Lung (tissue), 11 donors: ENCODE measurements at regions not wholly inside any gene's neighbourhood (a gene's known extent, or its start where the extent isn't known, plus 50 kb on each side); places are given as distances from the start of the nearest gene placed in this dataset.

Experiments
- ATAC-seq: fragments of 200-7000 bp; cut with Tn5 transposase; one replicate; pipeline ENCODE4 v1.9.1; 2020; ENCODE audit warnings: moderate number of reproducible peaks; ENCODE audit not compliant: insufficient read depth, low FRiP score
- DNase-seq, 3 donors: peaks; one replicate each; pipeline ENCODE4 v3.0.0-alpha.2; 2013 to 2017
- H3K27ac ChIP-seq, 2 donors: one replicate each; pipeline ENCODE4 v1.5.1; 2013; ENCODE audit warnings: mild to moderate bottlenecking in 2 of 2, moderate library complexity in 2 of 2, control low read depth in 1 of 2, inconsistent platforms in 1 of 2, low read depth in 1 of 2, low read length in 1 of 2
- H3K27me3 ChIP-seq, 3 donors: one replicate each; pipeline ENCODE4 v1.5.1; 2013; ENCODE audit warnings: low read length in 2 of 3; ENCODE audit not compliant: control insufficient read depth in 3 of 3, insufficient read depth in 3 of 3
- H3K36me3 ChIP-seq, 4 donors: one replicate each; pipeline ENCODE4 v1.5.1; 2013; ENCODE audit warnings: low read length in 4 of 4, mild to moderate bottlenecking in 1 of 4, moderate library complexity in 1 of 4; ENCODE audit not compliant: control insufficient read depth in 4 of 4, insufficient read depth in 4 of 4
- H3K4me1 ChIP-seq, 5 donors: one replicate each; pipeline ENCODE4 v1.5.1; 2013; ENCODE audit warnings: low read length in 5 of 5, mild to moderate bottlenecking in 2 of 5, moderate library complexity in 1 of 5; ENCODE audit not compliant: control insufficient read depth in 5 of 5, insufficient read depth in 5 of 5
- H3K4me3 ChIP-seq: one replicate; pipeline ENCODE4 v1.5.1; 2013; ENCODE audit warnings: mild to moderate bottlenecking, control low read depth, moderate library complexity
- H3K9ac ChIP-seq, 2 donors: one replicate each; pipeline ENCODE4 v1.5.1; 2013; ENCODE audit warnings: low read length in 2 of 2, control low read depth in 1 of 2; ENCODE audit not compliant: insufficient read depth in 1 of 2
- H3K9me3 ChIP-seq, 4 donors: one replicate each; pipeline ENCODE4 v1.5.1; 2013; ENCODE audit warnings: low read length in 3 of 4, mild to moderate bottlenecking in 1 of 4, moderate library complexity in 1 of 4; ENCODE audit not compliant: control insufficient read depth in 4 of 4, insufficient read depth in 3 of 4
- WGBS, 2 donors: extraction: QIAGEN DNeasy Blood & Tissue Kit; methylation state at CpG; one replicate each; pipeline ENCODE4 v1.1.7; 2013; 5-methylcytosine and 5-hydroxymethylcytosine counted together
- TF ChIP-seq, protein P1 (sequence below): IDR thresholded peaks from 2 replicates; pipeline ENCODE4 v1.5.1; 2012; ENCODE audit warnings: mild to moderate bottlenecking; ENCODE audit errors: control extremely low read depth, extremely low read depth
- donor health status: control.
- donor health status: control.
- donor health status: Bipolar disorder and iron deficiency.
- donor health status: healthy.
- donor health status: DM: yes; HTN: yes; CAD: no.

DNA sequence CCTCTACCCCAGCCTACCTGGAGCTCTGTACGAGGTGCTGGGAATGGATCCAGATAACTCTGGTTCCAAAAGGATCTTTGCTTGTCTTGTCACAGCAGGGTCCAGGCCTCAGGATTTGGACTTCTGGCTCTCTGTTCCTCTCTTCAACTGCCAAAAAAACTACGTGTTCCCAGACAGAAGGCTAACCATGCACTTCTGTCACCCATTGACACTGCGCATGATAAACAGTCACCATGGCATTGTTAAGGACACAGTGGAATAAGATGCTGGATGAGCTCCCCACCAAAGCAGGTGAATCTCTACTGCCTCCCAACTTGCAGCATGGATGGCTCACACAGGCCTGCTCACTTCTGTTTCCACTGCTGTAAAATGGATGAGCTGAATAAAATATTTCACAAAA lies 637.9 kb downstream of the TNS3 start:
- Histone ChIP-seq H3K27ac (no peak overlapping the region), H3K36me3 (no peaks in the 10 kb centered on the region), H3K4me3 (no peak overlapping the region), H3K27me3 (no peaks in the 10 kb centered on the region), H3K9ac (no peak overlapping the region), H3K9me3 (no peaks in the 10 kb centered on the region), H3K4me1 (no peaks in the 10 kb centered on the region)
- TF ChIP-seq, protein P1, sequence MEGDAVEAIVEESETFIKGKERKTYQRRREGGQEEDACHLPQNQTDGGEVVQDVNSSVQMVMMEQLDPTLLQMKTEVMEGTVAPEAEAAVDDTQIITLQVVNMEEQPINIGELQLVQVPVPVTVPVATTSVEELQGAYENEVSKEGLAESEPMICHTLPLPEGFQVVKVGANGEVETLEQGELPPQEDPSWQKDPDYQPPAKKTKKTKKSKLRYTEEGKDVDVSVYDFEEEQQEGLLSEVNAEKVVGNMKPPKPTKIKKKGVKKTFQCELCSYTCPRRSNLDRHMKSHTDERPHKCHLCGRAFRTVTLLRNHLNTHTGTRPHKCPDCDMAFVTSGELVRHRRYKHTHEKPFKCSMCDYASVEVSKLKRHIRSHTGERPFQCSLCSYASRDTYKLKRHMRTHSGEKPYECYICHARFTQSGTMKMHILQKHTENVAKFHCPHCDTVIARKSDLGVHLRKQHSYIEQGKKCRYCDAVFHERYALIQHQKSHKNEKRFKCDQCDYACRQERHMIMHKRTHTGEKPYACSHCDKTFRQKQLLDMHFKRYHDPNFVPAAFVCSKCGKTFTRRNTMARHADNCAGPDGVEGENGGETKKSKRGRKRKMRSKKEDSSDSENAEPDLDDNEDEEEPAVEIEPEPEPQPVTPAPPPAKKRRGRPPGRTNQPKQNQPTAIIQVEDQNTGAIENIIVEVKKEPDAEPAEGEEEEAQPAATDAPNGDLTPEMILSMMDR: no peak
- DNase-seq (no peak), ATAC-seq (no peak)
- 91 to 93% methylated on average over 3 of the region's 3 CpGs for WGBS, 2 donors

GRCh38 chr7:46942574-46942973 lies 639.3 kb downstream of the TNS3 start:
- Histone ChIP-seq H3K4me1 (no peaks in the 10 kb centered on the region), H3K36me3 (no peaks in the 10 kb centered on the region), H3K27ac (no peak overlapping the region), H3K9me3 (no peaks in the 10 kb centered on the region), H3K27me3 (no peaks in the 10 kb centered on the region), H3K4me3 (no peak overlapping the region), H3K9ac (no peak overlapping the region)
- TF ChIP-seq, protein P1: no peak
- WGBS, 2 donors: 87 to 93% methylated on average over 5 of the region's 5 CpGs
- DNase-seq (no peak), ATAC-seq (no peak)

DNA sequence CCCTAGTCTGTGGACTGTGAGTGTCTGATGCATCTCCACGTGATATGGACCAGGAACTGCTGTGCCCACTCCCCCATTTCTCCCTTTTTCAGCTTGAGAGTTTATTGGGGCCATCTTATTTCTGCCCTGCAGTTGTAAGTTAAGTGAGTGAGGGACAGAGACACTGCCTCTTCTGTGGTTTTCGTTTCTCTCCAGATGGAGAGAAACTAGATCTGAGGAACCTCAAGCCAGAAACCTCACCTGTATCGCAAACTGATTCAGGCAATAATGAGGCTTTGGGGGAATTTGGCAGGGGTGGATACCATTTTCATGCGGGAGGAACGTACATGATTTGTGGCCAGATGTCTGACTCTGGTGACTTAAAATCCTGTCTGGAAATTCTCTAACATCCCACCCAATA lies 641.7 kb downstream of the TNS3 start:
- 84 to 85% methylated on average over 5 of the region's 5 CpGs for WGBS, 2 donors
- Histone ChIP-seq H3K36me3 (no peaks in the 10 kb centered on the region), H3K9me3 (no peaks in the 10 kb centered on the region), H3K27ac (no peak overlapping the region), H3K4me3 (no peak overlapping the region), H3K4me1 (peaks cover 0 to 4% (median 0%) of the 10 kb centered on the region in 5 donors), H3K27me3 (no peaks in the 10 kb centered on the region), H3K9ac (no peak overlapping the region)
- ATAC-seq: no peak
- TF ChIP-seq, protein P1: no peak
- DNase-seq: no peak

DNA sequence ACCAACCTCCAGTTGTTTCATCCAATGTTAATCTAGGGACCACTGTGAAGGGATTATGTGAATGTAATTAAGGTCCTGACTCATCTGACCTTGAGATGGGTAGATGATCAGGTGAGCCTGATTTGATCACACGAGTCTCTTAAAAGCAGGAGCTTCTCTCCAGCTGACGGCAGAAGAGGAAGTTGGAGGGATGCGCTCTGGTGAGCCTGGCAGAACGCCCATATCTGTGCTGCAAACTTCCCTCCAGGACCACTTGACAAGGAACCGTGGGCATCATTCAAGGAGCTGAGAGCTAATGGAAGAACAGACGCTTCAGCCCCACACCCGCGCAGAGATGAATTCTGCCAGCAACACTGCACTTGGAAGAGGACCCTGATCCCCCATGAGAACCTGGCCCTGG lies 642.4 kb downstream of the TNS3 start:
- 54 to 70% methylated on average over 8 of the region's 8 CpGs for WGBS, 2 donors
- Histone ChIP-seq H3K4me1 (peaks cover 0 to 4% (median 1%) of the 10 kb centered on the region in 5 donors), H3K27ac (no peak overlapping the region), H3K36me3 (no peaks in the 10 kb centered on the region), H3K9ac (no peak overlapping the region), H3K9me3 (no peaks in the 10 kb centered on the region), H3K27me3 (no peaks in the 10 kb centered on the region), H3K4me3 (no peak overlapping the region)
- no peak for DNase-seq
- no peak for ATAC-seq
- TF ChIP-seq, protein P1: no peak
